HCT116 (cell line): ENCODE measurements at regions not wholly inside any gene's neighbourhood (a gene's known extent, or its start where the extent isn't known, plus 50 kb on each side); places are given as distances from the start of the nearest gene placed in this dataset.

Experiments
- CBX3 ChIP-seq: IDR thresholded peaks from 2 replicates; pipeline ENCODE4 v1.6.1; 2012; ENCODE audit warnings: low read depth
- CEBPB ChIP-seq: IDR thresholded peaks from 2 replicates; pipeline ENCODE4 v1.6.1; 2012; ENCODE audit warnings: low read depth
- CTCF ChIP-seq, 3 experiments: fragments of 200-600 bp in 1 of 3; sonication (generic) in 1 of 3; IDR thresholded peaks in 2 of 3; conservative IDR thresholded peaks in 1 of 3; 2 replicates each; pipeline ENCODE4 v1.5.1; 2012 to 2017; ENCODE audit warnings: low read depth in 2 of 3, low read length in 2 of 3, antibody characterized with exemption in 1 of 3, borderline replicate concordance in 1 of 3, control low read depth in 1 of 3, mild to moderate bottlenecking in 1 of 3, mixed read lengths in 1 of 3, mixed run types in 1 of 3, moderate library complexity in 1 of 3; ENCODE audit not compliant: insufficient read depth in 1 of 3
- EGR1 ChIP-seq: IDR thresholded peaks from 2 replicates; pipeline ENCODE4 v1.6.1; 2012; ENCODE audit warnings: low read depth
- EZH2 ChIP-seq: fragments of 200-600 bp; sonication (generic); IDR thresholded peaks from 2 replicates; pipeline ENCODE4 v1.6.1; 2017; ENCODE audit warnings: antibody characterized with exemption, mixed run types
- EZH2phosphoT487 ChIP-seq: fragments of 200-600 bp; IDR thresholded peaks from 2 replicates; pipeline ENCODE4 v1.6.1; 2018; ENCODE audit warnings: antibody characterized with exemption, borderline replicate concordance
- POLR2A ChIP-seq: IDR thresholded peaks from 2 replicates; pipeline ENCODE4 v1.7.0; 2011; ENCODE audit warnings: borderline replicate concordance; ENCODE audit not compliant: insufficient read depth, insufficient read length; ENCODE audit errors: extremely low read depth
- POLR2AphosphoS5 ChIP-seq: IDR thresholded peaks from 2 replicates; pipeline ENCODE4 v1.6.1; 2011; ENCODE audit warnings: mild to moderate bottlenecking, low read depth, low read length, moderate library complexity
- RAD21 ChIP-seq: IDR thresholded peaks from 2 replicates; pipeline ENCODE4 v1.6.1; 2012; ENCODE audit warnings: low read depth, mild to moderate bottlenecking
- TF ChIP-seq, protein P1 (sequence below): IDR thresholded peaks from 2 replicates; pipeline ENCODE4 v1.6.1; 2012

- TF ChIP-seq CTCF (IDR thresholded peaks at IDR 0.05 in 2 of 3, conservative IDR thresholded peaks at IDR 0.05 in 1 of 3; ENCODE audit: borderline replicate concordance in 1 of 3, insufficient read depth in 1 of 3, low read depth in 2 of 3, low read length in 2 of 3) (peak in 2 of 3 experiments; percentile 55 to 59; a peak in 4 of 6 replicates), CEBPB (no peak), EZH2 (no peak), EZH2phosphoT487 (no peak), POLR2A (no peak), EGR1 (no peak), RAD21 (no peak), CBX3 (no peak), POLR2AphosphoS5 (no peak)
- TF ChIP-seq, protein P1, sequence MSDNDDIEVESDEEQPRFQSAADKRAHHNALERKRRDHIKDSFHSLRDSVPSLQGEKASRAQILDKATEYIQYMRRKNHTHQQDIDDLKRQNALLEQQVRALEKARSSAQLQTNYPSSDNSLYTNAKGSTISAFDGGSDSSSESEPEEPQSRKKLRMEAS, result no peak
These were observed 56.4 kb upstream of the NWD2 start for GRCh38 chr4:37188100-37188499.
